ENCODE measurements at regions not wholly inside any gene's neighbourhood (a gene's known extent, or its start where the extent isn't known, plus 50 kb on each side); places are given as distances from the start of the nearest gene placed in this dataset.

DNA sequence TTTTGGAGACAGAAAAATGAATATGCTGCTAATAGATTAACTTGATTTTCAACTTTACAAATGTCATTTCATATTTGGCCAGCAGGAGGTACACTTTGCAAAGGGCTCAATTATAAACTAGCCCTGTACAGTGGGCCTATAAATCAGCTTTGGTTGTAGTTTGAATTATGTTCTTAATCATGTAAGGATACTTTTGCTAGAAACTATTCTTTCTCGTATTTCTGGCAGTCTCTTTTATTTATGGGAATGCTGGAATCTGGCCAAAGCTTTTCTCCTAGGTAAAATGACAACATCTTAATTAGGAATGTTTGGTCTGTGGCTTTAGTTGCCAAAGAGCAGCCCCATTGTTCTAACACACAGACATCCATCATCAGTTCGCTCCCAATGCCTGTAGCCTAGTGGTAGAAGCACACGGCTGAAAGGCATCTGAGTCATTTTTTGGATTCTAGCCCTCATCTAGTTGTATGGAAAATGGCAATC is 1322.3 kb upstream of the SEL1L start:
- H3K4me3 Mint-ChIP-seq: no peak overlapping the region
- peaks cover 30% of the 10 kb centered on the region for H3K4me1 Mint-ChIP-seq
- no peaks in the 10 kb centered on the region for H3K9me3 Mint-ChIP-seq
- peak overlapping the region; percentile 15 to 83 (median 49) for H3K27ac Mint-ChIP-seq
- H3K27me3 Mint-ChIP-seq (ENCODE audit: low read depth): peaks cover 3% of the 10 kb centered on the region
- peak; percentile 62 to 69 (median 62) for TF ChIP-seq CTCF (IDR thresholded peaks at IDR 0.05; ENCODE audit: unreplicated experiment in 3 of 3)
- H3K36me3 Mint-ChIP-seq (ENCODE audit: low read depth): no peaks in the 10 kb centered on the region

DNA sequence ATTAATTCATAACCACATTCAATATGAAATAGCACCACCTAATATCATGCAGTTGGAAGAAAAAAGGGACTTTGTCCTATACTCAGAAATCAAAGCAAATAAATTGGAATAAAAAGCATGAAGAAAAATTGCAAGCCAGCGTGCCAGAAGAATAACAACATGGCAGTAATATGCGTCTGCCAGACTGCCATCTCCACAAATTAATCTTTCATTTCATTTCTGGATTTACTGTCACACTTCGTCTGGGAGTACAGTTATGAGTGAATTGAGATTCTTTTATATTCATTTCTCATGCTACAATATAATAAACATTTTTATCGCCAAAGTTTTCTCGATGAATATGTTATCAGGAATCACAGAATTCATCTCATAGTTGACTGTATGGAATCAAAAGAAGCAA is 1327.7 kb upstream of the SEL1L start:
- no peak overlapping the region for H3K4me3 Mint-ChIP-seq
- H3K9me3 Mint-ChIP-seq: peaks cover 8% of the 10 kb centered on the region
- no peak for TF ChIP-seq CTCF (IDR thresholded peaks at IDR 0.05; ENCODE audit: unreplicated experiment in 3 of 3)
- H3K4me1 Mint-ChIP-seq: peaks cover 4% of the 10 kb centered on the region
- no peaks in the 10 kb centered on the region for H3K36me3 Mint-ChIP-seq (ENCODE audit: low read depth)
- peaks cover 3% of the 10 kb centered on the region for H3K27me3 Mint-ChIP-seq (ENCODE audit: low read depth)
- H3K27ac Mint-ChIP-seq: no peak overlapping the region

DNA sequence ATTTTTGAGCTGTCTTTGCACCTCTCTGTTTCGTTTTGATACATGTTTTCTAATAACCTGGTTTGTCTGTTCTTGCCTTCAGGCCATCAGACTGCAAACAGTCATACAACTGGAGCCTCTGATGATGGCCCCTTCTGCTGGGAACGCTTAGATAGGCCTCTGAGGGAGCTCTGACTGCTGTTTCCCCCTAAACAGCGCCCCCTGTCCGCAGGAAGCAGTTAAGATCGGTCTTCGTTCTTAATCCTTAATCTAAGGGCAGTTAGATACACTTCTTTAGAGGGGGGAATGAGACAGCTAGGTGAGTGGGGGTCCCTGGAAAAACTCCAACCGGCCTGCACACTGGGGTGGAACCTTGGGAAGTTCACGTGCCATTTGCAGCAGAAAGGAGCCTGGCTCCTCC is 1338.8 kb upstream of the SEL1L start:
- no peaks in the 10 kb centered on the region for H3K9me3 Mint-ChIP-seq
- no peak overlapping the region for H3K4me3 Mint-ChIP-seq
- TF ChIP-seq CTCF (IDR thresholded peaks at IDR 0.05; ENCODE audit: unreplicated experiment in 3 of 3): peak in 1 of 3 experiments; percentile 17
- H3K36me3 Mint-ChIP-seq (ENCODE audit: low read depth): no peaks in the 10 kb centered on the region
- no peaks in the 10 kb centered on the region for H3K4me1 Mint-ChIP-seq
- no peak overlapping the region for H3K27ac Mint-ChIP-seq
- no peaks in the 10 kb centered on the region for H3K27me3 Mint-ChIP-seq (ENCODE audit: low read depth)

GRCh38 chr14:82878951-82879350 is 1345.3 kb upstream of the SEL1L start:
- H3K9me3 Mint-ChIP-seq: peaks cover 2% of the 10 kb centered on the region
- no peaks in the 10 kb centered on the region for H3K27me3 Mint-ChIP-seq (ENCODE audit: low read depth)

GRCh38 chr14:82879949-82880535 is 1346.4 kb upstream of the SEL1L start:
- Mint-ChIP-seq H3K27me3 (ENCODE audit: low read depth) (no peaks in the 10 kb centered on the region), H3K4me1 (peaks cover 6% of the 10 kb centered on the region), H3K4me3 (no peak overlapping the region), H3K36me3 (ENCODE audit: low read depth) (no peaks in the 10 kb centered on the region), H3K27ac (no peak overlapping the region), H3K9me3 (peaks cover 2% of the 10 kb centered on the region)
- TF ChIP-seq CTCF (IDR thresholded peaks at IDR 0.05; ENCODE audit: unreplicated experiment in 3 of 3): no peak

More at GRCh38 chr14:82878951-82879350, 1345.3 kb upstream of the SEL1L start:
- peaks cover 6% of the 10 kb centered on the region for H3K4me1 Mint-ChIP-seq
- no peak for TF ChIP-seq CTCF (IDR thresholded peaks at IDR 0.05; ENCODE audit: unreplicated experiment in 3 of 3)
- no peak overlapping the region for H3K4me3 Mint-ChIP-seq
- H3K36me3 Mint-ChIP-seq (ENCODE audit: low read depth): no peaks in the 10 kb centered on the region
- H3K27ac Mint-ChIP-seq: no peak overlapping the region

- Mint-ChIP-seq H3K27me3 (ENCODE audit: low read depth) (no peaks in the 10 kb centered on the region), H3K27ac (no peak overlapping the region), H3K4me3 (no peak overlapping the region), H3K36me3 (ENCODE audit: low read depth) (no peaks in the 10 kb centered on the region), H3K4me1 (no peaks in the 10 kb centered on the region), H3K9me3 (peaks cover 2% of the 10 kb centered on the region)
- no peak for TF ChIP-seq CTCF (IDR thresholded peaks at IDR 0.05; ENCODE audit: unreplicated experiment in 3 of 3)
These were observed 1353.0 kb upstream of the SEL1L start for GRCh38 chr14:82886670-82887069.
